ENCODE measurements at regions not wholly inside any gene's neighbourhood (a gene's known extent, or its start where the extent isn't known, plus 50 kb on each side); places are given as distances from the start of the nearest gene placed in this dataset.

DNA sequence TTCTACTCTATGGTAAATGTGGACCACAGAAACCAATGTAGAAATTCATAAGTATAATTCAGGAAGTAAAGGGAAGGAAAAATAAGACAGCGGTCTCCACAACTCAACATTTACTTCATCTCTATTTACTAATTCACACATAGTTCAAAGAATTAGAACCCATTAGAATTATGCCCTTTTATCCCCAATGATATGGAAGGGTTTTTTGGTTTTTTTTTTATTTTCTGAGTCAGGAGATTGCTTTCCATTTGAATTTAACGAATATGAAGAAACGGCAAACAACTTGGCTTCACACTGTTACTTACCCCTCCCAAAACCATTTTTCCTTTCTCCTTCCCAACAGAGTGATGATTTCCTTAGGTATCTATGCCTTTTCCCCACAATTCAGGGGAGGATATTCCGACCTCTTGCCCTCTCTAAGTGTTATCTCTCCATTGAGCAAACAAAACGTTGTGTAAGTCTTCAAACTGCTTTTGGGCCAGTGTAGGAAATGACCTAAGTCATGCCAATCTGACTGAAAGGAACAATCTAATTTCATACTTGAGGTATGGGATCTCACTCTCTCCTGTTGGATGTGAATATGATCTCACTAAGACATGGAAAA, 72.0 kb downstream of the CETN3 start:
- no peak overlapping the region for H3K18ac ChIP-seq (ENCODE audit: low read depth, low read length)
- H3K27ac ChIP-seq (ENCODE audit: insufficient read depth, low read length) = no peak overlapping the region
- H3K79me1 ChIP-seq (ENCODE audit: low read depth in 1 of 2, low read length in 2 of 2) = no peaks in the 10 kb centered on the region
- TF ChIP-seq, protein P1, sequence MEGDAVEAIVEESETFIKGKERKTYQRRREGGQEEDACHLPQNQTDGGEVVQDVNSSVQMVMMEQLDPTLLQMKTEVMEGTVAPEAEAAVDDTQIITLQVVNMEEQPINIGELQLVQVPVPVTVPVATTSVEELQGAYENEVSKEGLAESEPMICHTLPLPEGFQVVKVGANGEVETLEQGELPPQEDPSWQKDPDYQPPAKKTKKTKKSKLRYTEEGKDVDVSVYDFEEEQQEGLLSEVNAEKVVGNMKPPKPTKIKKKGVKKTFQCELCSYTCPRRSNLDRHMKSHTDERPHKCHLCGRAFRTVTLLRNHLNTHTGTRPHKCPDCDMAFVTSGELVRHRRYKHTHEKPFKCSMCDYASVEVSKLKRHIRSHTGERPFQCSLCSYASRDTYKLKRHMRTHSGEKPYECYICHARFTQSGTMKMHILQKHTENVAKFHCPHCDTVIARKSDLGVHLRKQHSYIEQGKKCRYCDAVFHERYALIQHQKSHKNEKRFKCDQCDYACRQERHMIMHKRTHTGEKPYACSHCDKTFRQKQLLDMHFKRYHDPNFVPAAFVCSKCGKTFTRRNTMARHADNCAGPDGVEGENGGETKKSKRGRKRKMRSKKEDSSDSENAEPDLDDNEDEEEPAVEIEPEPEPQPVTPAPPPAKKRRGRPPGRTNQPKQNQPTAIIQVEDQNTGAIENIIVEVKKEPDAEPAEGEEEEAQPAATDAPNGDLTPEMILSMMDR (conservative IDR thresholded peaks at IDR 0.05; ENCODE audit: low read depth, low read length) = no peak
- TF ChIP-seq SMC3 (IDR thresholded peaks at IDR 0.05; ENCODE audit: low read depth, low read length) = no peak
- no peak for TF ChIP-seq FOS (IDR thresholded peaks at IDR 0.05; ENCODE audit: low read depth, low read length)
- H3K4ac ChIP-seq (ENCODE audit: low read depth, low read length) = no peak overlapping the region
- H2BK15ac ChIP-seq (ENCODE audit: low read depth, low read length) = no peak overlapping the region
- no peak overlapping the region for H4K8ac ChIP-seq (ENCODE audit: low read depth in 2 of 2, low read length in 2 of 2)
- H3K4me2 ChIP-seq (ENCODE audit: low read depth, low read length) = no peak overlapping the region
- no peak overlapping the region for H3K23ac ChIP-seq (ENCODE audit: low read depth, low read length)
- no peaks in the 10 kb centered on the region for H4K20me1 ChIP-seq (ENCODE audit: insufficient read depth, low read length)
- POLR2A ChIA-PET (ENCODE audit: unreplicated experiment) = no interaction called here
- H2BK5ac ChIP-seq (ENCODE audit: low read depth, low read length, poor library complexity, severe bottlenecking) = no peak overlapping the region
- no peak overlapping the region for H2AFZ ChIP-seq (replicated peaks; ENCODE audit: low read length, poor library complexity)
- H3K56ac ChIP-seq (ENCODE audit: extremely low read depth, insufficient read depth, low read length) = no peak overlapping the region
- no CpG with 5 or more reads among the region's 5 CpGs for WGBS, 2 experiments (ENCODE audit: extremely low coverage in 2 of 2, insufficient read length in 1 of 2)
- H3K9me3 ChIP-seq (ENCODE audit: control insufficient read depth, insufficient read depth, low read length) = no peaks in the 10 kb centered on the region
- no peaks in the 10 kb centered on the region for H3K9me1 ChIP-seq (ENCODE audit: insufficient read depth, low read length)
- CTCF ChIA-PET = interaction anchor here (0.6 kb wide), 1 partner anchor 31 kb away, joined by 3 read pairs; no protein-coding TSS in a partner anchor
- intact Hi-C loops (cut with micrococcal nuclease) (no loop called here), in situ Hi-C loops (cut with MboI; ENCODE audit: low sequenced_read_pairs) (no loop called here), dilution Hi-C loops (cut with HindIII; ENCODE audit: low sequenced_read_pairs, unreplicated experiment) (no loop called here)
- no peak overlapping the region for H2AK5ac ChIP-seq (ENCODE audit: low read depth, low read length)
- DNase-seq (no peak), ATAC-seq (ENCODE audit: low read depth) (no peak)
- H3K9ac ChIP-seq (ENCODE audit: low read depth, low read length) = no peak overlapping the region
- H3K4me1 ChIP-seq (ENCODE audit: control insufficient read depth, insufficient read depth, low read length) = no peaks in the 10 kb centered on the region
- H2BK120ac ChIP-seq (ENCODE audit: low read depth, low read length) = no peak overlapping the region
- no peak overlapping the region for H2AK9ac ChIP-seq (replicated peaks; ENCODE audit: low read depth, low read length, poor library complexity)
- H4K5ac ChIP-seq (ENCODE audit: low read depth, low read length) = no peak overlapping the region
- no peak overlapping the region for H3K4me3 ChIP-seq (ENCODE audit: insufficient read depth, low read depth, low read length)
- no TSS peak for BruUV-seq (replicated peaks)
- no peaks in the 10 kb centered on the region for H3K27me3 ChIP-seq (ENCODE audit: control insufficient read depth, insufficient read depth, low read length)
- H3K36me3 ChIP-seq (ENCODE audit: control insufficient read depth, insufficient read depth, low read length) = no peaks in the 10 kb centered on the region
- H4K91ac ChIP-seq (ENCODE audit: insufficient read depth, low read depth, low read length) = no peak overlapping the region
- no peak overlapping the region for H3K14ac ChIP-seq (replicated peaks; ENCODE audit: low read depth, low read length)
- no peak overlapping the region for H2BK20ac ChIP-seq (ENCODE audit: low read depth, low read length)
